MM.1S (cell line): ENCODE measurements at regions not wholly inside any gene's neighbourhood (a gene's known extent, or its start where the extent isn't known, plus 50 kb on each side); places are given as distances from the start of the nearest gene placed in this dataset.

Source experiments
- CTCF ChIP-seq: fragments of 300-600 bp; sonication (generic); IDR thresholded peaks from 2 replicates; pipeline ENCODE4 v1.5.1; 2016; ENCODE audit warnings: antibody characterized with exemption, low read length, mixed read lengths
- EZH2 ChIP-seq: fragments of 300-600 bp; sonication (generic); optimal IDR thresholded peaks from 2 replicates; pipeline ENCODE3; 2017; ENCODE audit warnings: low read depth, mild to moderate bottlenecking, antibody characterized with exemption, low read length, mixed read lengths
- EZH2phosphoT487 ChIP-seq: fragments of 300-600 bp; sonication (generic); IDR thresholded peaks from 2 replicates; pipeline ENCODE4 v1.6.1; 2018; ENCODE audit warnings: antibody characterized with exemption, low read length

GRCh38 chr6:23851522-23851921 is 274.5 kb upstream of the NRSN1 start:
- no peak for TF ChIP-seq CTCF
- no peak for TF ChIP-seq EZH2
- no peak for TF ChIP-seq EZH2phosphoT487
